Stimulated activated CD4-positive, alpha-beta T cell treated with anti-CD3 and anti-CD28 coated beads, Interleukin-1b, Interleukin-23, amount 100 ng/mL, for 1 hour (primary cell): ENCODE measurements at regions not wholly inside any gene's neighbourhood (a gene's known extent, or its start where the extent isn't known, plus 50 kb on each side); places are given as distances from the start of the nearest gene placed in this dataset.
"Not testable (repeated sequence)": the region's sequence is repeated elsewhere in the genome, so short reads cannot be mapped to it uniquely, and the experiment has no call there.

Source experiments
- DNase-seq, 2 donors: peaks; one replicate each; pipeline ENCODE4 v3.0.0-alpha.2; 2020; ENCODE audit warnings: low read depth in 2 of 2

DNA sequence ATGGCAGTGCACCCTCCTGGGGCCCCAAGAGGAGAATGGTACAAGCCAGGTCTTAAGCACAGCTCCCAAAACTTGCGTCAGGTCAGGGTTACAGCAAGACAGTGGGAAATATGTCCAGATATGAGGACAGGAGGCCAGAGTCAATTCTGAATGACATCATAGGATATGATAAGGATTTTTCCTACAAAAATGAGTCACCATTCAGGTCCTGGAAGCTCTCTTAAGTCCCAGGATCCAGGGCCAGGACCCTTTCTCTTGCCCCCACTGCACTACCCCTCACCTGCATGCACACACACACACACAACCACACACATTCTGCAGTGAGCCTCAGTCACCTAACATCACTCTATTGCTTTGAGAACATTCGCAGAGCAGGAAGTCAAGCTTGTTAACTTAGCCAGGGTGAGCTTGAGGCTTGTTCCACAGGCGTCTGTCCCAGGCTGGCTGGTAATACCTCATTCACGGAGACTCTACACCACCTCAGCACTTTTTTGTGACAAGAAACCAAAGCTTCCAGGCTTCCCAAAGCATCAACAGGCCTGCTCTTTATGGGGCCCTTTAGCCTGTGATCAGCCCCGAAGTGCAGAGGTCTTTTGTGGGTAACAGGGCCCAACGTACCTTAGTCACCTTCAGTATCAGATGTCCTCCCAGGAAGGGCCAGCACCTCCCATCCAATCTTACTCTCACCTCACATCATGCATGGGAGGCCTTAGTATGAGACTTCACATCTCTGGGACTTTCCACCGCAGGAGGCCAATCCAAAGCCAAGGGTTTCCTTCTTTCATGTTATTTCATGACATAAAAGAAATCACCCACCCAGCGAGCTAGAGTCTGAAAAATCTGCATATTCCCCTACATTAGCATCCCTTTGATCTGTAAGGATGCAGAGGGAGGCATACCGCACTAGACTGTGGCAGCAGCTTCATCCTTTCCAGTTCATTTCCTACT is 74.0 kb upstream of the LIPC start:
- DNase-seq: no peak

- DNase-seq: no peak
Observed at GRCh38 chr15:58360421-58361090, 71.2 kb upstream of the LIPC start.

GRCh38 chr15:58361273-58361759 is 70.5 kb upstream of the LIPC start:
- no peak for DNase-seq

DNA sequence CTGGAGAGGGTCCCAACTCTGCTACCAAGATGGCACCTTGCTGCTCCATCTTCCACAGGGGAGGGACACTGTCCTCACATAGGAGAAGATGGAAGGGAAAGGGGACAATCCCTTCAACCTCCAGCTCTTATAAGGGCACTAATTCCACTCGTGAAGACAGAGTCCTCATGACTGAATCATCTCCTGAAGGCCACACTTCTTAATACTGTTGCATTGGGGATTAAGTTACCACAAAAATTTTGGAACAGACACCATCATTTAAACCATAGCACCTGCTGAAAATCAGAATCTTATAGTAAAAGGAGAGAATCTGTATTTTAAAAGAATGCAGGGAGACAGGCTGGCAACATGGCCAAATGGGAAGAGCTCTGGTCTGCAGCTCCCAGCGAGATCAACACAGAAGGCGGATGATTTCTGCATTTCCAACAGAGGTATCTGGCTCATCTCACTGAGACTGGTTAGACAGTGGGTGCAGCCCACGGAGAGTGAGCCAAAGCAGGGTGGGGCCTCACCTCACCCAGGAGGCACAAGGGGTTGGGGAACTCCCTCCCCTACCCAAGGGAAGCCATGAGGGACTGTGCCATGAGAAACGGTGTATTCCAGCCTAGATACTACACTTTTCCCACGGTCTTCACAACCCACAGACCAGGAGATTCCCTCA is 69.4 kb upstream of the LIPC start:
- DNase-seq: no peak

DNA sequence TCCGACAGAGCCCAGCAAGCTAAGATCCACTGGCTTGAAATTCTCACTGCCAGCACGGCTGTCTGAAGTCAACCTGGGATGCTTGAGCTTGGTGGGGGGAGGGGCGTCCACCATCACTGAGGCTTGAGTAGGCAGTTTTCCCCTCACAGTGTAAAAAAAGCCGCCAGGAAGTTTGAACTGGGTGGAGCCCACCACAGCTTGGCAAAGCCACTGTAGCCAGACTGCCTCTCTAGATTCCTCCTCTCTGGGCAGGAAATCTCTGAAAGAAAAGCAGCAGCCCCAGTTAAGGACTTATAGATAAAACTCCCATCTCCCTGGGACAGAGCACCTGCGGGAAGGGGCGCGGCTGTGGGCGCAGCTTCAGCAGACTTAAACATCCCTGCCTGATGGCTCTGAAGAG is 68.7 kb upstream of the LIPC start:
- DNase-seq: not testable (repeated sequence)

GRCh38 chr15:58363673-58364072 is 68.1 kb upstream of the LIPC start:
- not testable (repeated sequence) for DNase-seq

DNA sequence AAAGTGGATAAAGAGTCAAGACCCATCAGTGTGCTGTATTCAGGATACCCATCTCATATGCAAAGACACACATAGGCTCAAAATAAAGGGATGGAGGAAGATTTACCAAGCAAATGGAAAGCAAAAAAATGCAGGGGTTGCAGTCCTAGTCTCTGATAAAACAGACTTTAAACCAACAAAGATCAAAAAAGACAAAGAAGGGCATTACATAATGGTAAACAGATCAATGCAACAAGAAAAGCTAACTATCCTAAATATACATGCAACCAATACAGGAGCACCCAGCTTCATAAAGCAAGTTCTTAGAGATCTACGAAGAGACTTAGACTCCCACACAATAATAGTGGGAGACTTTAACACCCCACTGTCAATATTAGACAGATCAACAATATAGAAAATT is 66.7 kb upstream of the LIPC start:
- not testable (repeated sequence) for DNase-seq

- no peak for DNase-seq
Observed at GRCh38 chr15:58369261-58369701, 62.5 kb upstream of the LIPC start.

GRCh38 chr15:58369956-58370355 is 61.8 kb upstream of the LIPC start:
- no peak for DNase-seq

GRCh38 chr15:58374147-58374546 is 57.6 kb upstream of the LIPC start:
- DNase-seq: no peak

GRCh38 chr15:58377193-58377592 is 54.6 kb upstream of the LIPC start:
- DNase-seq: no peak

- no peak for DNase-seq
Observed at GRCh38 chr15:58378241-58379085, 53.3 kb upstream of the LIPC start.

DNA sequence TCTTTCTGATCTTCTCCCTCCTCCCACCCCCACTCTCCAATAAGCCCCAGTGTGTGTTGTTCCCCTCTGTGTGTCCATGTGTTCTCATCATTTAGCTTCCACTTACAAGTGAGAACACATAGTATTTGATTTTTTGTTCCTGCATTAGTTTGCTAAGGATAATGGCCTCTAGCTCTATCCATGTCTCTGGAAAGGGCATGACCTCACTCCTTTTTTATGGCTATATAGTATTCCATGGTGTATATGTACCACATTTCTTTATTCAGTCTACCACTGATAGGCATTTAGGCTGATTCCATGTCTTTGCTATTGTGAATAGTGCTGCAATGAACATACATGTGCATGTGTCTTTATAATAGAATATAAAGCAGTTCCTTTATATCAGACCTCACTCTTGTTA is 52.3 kb upstream of the LIPC start:
- DNase-seq: not testable (repeated sequence)

GRCh38 chr15:58380280-58380945 is 51.4 kb upstream of the LIPC start:
- no peak for DNase-seq

GRCh38 chr15:58381697-58382096 is 50.1 kb upstream of the LIPC start:
- no peak for DNase-seq
